H1 (cell line): ENCODE measurements at regions not wholly inside any gene's neighbourhood (a gene's known extent, or its start where the extent isn't known, plus 50 kb on each side); places are given as distances from the start of the nearest gene placed in this dataset.

Experiments used
- CTCF ChIA-PET: fragments of 300-600 bp; sonication (Branson Sonifier 250); formaldehyde crosslinking; loops from one replicate; lab custom pipeline; 2021; ENCODE audit not compliant: partially characterized antibody; lab: Charles Lee
- POLR2A ChIA-PET: fragments of 300-600 bp; sonication (Branson Sonifier 250); formaldehyde crosslinking; loops from one replicate; lab custom pipeline; 2021; ENCODE audit warnings: inconsistent platforms; ENCODE audit not compliant: partially characterized antibody; lab: Charles Lee
- DNase-seq, 2 experiments: peaks; one replicate each; pipeline versions ENCODE4 v3.0.0 to v3.0.0-alpha.2; 2010 to 2022; ENCODE audit warnings: low spot score in 2 of 2, low read depth in 1 of 2, mixed read lengths in 1 of 2
- FAIRE-seq: peaks from 2 replicates; lab custom pipeline; 2011; peaks lifted over from hg19 to GRCh38; lab: Jason Lieb, UNC
- H2AFZ ChIP-seq: 2 replicates; pipeline ENCODE4 v1.8.1; 2012; ENCODE audit warnings: low read length, inconsistent platforms
- H2AK5ac ChIP-seq: 2 replicates; pipeline ENCODE4 v1.6.1; 2013; ENCODE audit warnings: low read depth, low read length
- H2BK120ac ChIP-seq: replicated peaks from 2 replicates; pipeline ENCODE3; 2013; ENCODE audit warnings: low read depth, low read length, inconsistent platforms
- H2BK12ac ChIP-seq: 2 replicates; pipeline ENCODE4 v1.6.1; 2013; ENCODE audit warnings: low read depth, low read length
- H2BK15ac ChIP-seq: 2 replicates; pipeline ENCODE4 v1.6.1; 2013; ENCODE audit warnings: low read length
- H2BK20ac ChIP-seq: 2 replicates; pipeline ENCODE4 v1.6.1; 2013; ENCODE audit warnings: low read length
- H2BK5ac ChIP-seq: 2 replicates; pipeline ENCODE4 v1.6.1; 2013; ENCODE audit warnings: low read depth, low read length
- H3K14ac ChIP-seq: 2 replicates; pipeline ENCODE4 v1.6.1; 2013; ENCODE audit warnings: inconsistent platforms; ENCODE audit not compliant: insufficient read length
- H3K18ac ChIP-seq: 2 replicates; pipeline ENCODE4 v1.6.1; 2013; ENCODE audit warnings: low read length; ENCODE audit errors: extremely low read depth
- H3K23ac ChIP-seq: 2 replicates; pipeline ENCODE4 v1.6.1; 2013; ENCODE audit warnings: inconsistent platforms; ENCODE audit not compliant: insufficient read length
- H3K23me2 ChIP-seq: 2 replicates; pipeline ENCODE4 v1.6.1; 2013; ENCODE audit warnings: low read depth, low read length
- H3K27ac ChIP-seq: 2 replicates; pipeline ENCODE4 v1.6.1; 2011; ENCODE audit warnings: low read depth, low read length, inconsistent platforms
- H3K27me3 ChIP-seq, 4 experiments: replicated peaks in 1 of 4; 1 replicate in 1 of 4; 2 replicates in 3 of 4; pipeline versions ENCODE4 v1.6.1 to v1.8.1; 2011 to 2013; ENCODE audit warnings: low read length in 3 of 4, mild to moderate bottlenecking in 3 of 4, inconsistent platforms in 2 of 4, mixed read lengths in 2 of 4, moderate library complexity in 1 of 4; ENCODE audit not compliant: control insufficient read depth in 3 of 4, insufficient read depth in 3 of 4; ENCODE audit errors: extremely low read depth in 1 of 4
- H3K36me3 ChIP-seq, 4 experiments: 2 replicates each; pipeline versions ENCODE4 v1.6.1 to v1.8.1; 2011 to 2013; ENCODE audit warnings: mild to moderate bottlenecking in 4 of 4, low read length in 3 of 4, moderate library complexity in 2 of 4, control low read depth in 1 of 4, inconsistent platforms in 1 of 4; ENCODE audit not compliant: insufficient read depth in 4 of 4, control insufficient read depth in 2 of 4
- H3K4ac ChIP-seq: replicated peaks from 2 replicates; pipeline ENCODE3; 2013; ENCODE audit warnings: low read length, low read depth, mixed read lengths, inconsistent platforms; ENCODE audit not compliant: insufficient read length
- H3K4me1 ChIP-seq, 4 experiments: replicated peaks in 1 of 4; 1 replicate in 1 of 4; 2 replicates in 3 of 4; pipeline versions ENCODE4 v1.6.1 to v1.8.1; 2011 to 2013; ENCODE audit warnings: low read length in 3 of 4, inconsistent platforms in 2 of 4, mixed read lengths in 1 of 4; ENCODE audit not compliant: insufficient read depth in 4 of 4, control insufficient read depth in 3 of 4
- H3K4me2 ChIP-seq, 2 experiments: 2 replicates each; pipeline versions ENCODE4 v1.6.1 to v1.8.1; 2011 to 2013; ENCODE audit warnings: low read depth in 2 of 2, low read length in 2 of 2, control low read depth in 1 of 2, inconsistent platforms in 1 of 2, mild to moderate bottlenecking in 1 of 2; ENCODE audit not compliant: insufficient read depth in 1 of 2
- H3K4me3 ChIP-seq, 4 experiments: fragments of 200-600, 300-600 bp in 1 of 4; sonication (generic), shearing (Covaris generic), sonication (Bioruptor Twin) in 1 of 4; 2 replicates each; pipeline versions ENCODE4 v1.5.1 to v1.8.1; 2011 to 2016; ENCODE audit warnings: low read length in 4 of 4, low read depth in 3 of 4, control low read depth in 2 of 4, inconsistent platforms in 2 of 4, mild to moderate bottlenecking in 2 of 4, mixed read lengths in 1 of 4, moderate library complexity in 1 of 4; ENCODE audit not compliant: insufficient read depth in 2 of 4; ENCODE audit errors: extremely low read depth in 1 of 4
- H3K56ac ChIP-seq: replicated peaks from 2 replicates; pipeline ENCODE3; 2013; ENCODE audit warnings: low read depth, mild to moderate bottlenecking, mixed read lengths, low read length, inconsistent platforms; ENCODE audit not compliant: insufficient read length
- H3K79me1 ChIP-seq: 2 replicates; pipeline ENCODE4 v1.6.1; 2013; ENCODE audit warnings: low read depth, low read length, control low read depth
- H3K79me2 ChIP-seq, 2 experiments: 2 replicates each; pipeline versions ENCODE4 v1.6.1 to v1.8.1; 2012 to 2013; ENCODE audit warnings: low read length in 2 of 2, mild to moderate bottlenecking in 2 of 2, inconsistent platforms in 1 of 2; ENCODE audit not compliant: insufficient read depth in 2 of 2, control insufficient read depth in 1 of 2
- H3K9ac ChIP-seq, 4 experiments: replicated peaks in 1 of 4; 1 replicate in 1 of 4; 2 replicates in 3 of 4; pipeline versions ENCODE4 v1.6.1 to v1.8.1; 2011 to 2013; ENCODE audit warnings: low read depth in 3 of 4, low read length in 3 of 4, control low read depth in 2 of 4, mild to moderate bottlenecking in 2 of 4, moderate library complexity in 2 of 4, inconsistent platforms in 1 of 4; ENCODE audit errors: extremely low read depth in 1 of 4
- H3K9me3 ChIP-seq, 2 experiments: 2 replicates each; pipeline versions ENCODE4 v1.6.1 to v1.8.1; 2012 to 2013; ENCODE audit warnings: mild to moderate bottlenecking in 2 of 2, moderate library complexity in 2 of 2, control low read depth in 1 of 2, inconsistent platforms in 1 of 2, low read depth in 1 of 2, low read length in 1 of 2, mixed read lengths in 1 of 2; ENCODE audit not compliant: insufficient read depth in 2 of 2
- H4K20me1 ChIP-seq, 2 experiments: replicated peaks in 1 of 2; 2 replicates each; pipeline versions ENCODE3 to v1.8.1; 2011 to 2013; ENCODE audit warnings: inconsistent platforms in 2 of 2, low read length in 2 of 2, mild to moderate bottlenecking in 1 of 2; ENCODE audit not compliant: insufficient read depth in 2 of 2, control insufficient read depth in 1 of 2
- H4K5ac ChIP-seq: 2 replicates; pipeline ENCODE4 v1.6.1; 2013; ENCODE audit warnings: low read length, low read depth, mixed read lengths, inconsistent platforms; ENCODE audit not compliant: insufficient read length
- H4K8ac ChIP-seq: 2 replicates; pipeline ENCODE4 v1.8.0; 2013; ENCODE audit warnings: mild to moderate bottlenecking, moderate library complexity, low read length, inconsistent platforms; ENCODE audit not compliant: insufficient read depth; ENCODE audit errors: extremely low read depth
- H4K91ac ChIP-seq: replicated peaks from 2 replicates; pipeline ENCODE3; 2013; ENCODE audit warnings: low read length, mixed read lengths, inconsistent platforms; ENCODE audit not compliant: insufficient read length
- KDM5A ChIP-seq: fragments of 200-600 bp; IDR thresholded peaks from 2 replicates; pipeline ENCODE4 v1.7.1; 2012; ENCODE audit warnings: mild to moderate bottlenecking, low read length, inconsistent platforms, mixed read lengths
- WGBS, 2 experiments: shearing (Covaris generic) in 1 of 2; methylation state at CpG; one replicate each; pipeline versions ENCODE4 v1.1.6 to v1.1.7; 2013 to 2015; ENCODE audit warnings: low lambda C conversion rate in 2 of 2, mixed read lengths in 2 of 2, inconsistent platforms in 1 of 2, low coverage in 1 of 2, missing lambda C conversion rate in 1 of 2; ENCODE audit not compliant: insufficient replicate concordance in 2 of 2, insufficient coverage in 1 of 2, insufficient read length in 1 of 2; ENCODE audit errors: extremely low coverage in 1 of 2, missing lambda C conversion rate in 1 of 2; 5-methylcytosine and 5-hydroxymethylcytosine counted together

DNA sequence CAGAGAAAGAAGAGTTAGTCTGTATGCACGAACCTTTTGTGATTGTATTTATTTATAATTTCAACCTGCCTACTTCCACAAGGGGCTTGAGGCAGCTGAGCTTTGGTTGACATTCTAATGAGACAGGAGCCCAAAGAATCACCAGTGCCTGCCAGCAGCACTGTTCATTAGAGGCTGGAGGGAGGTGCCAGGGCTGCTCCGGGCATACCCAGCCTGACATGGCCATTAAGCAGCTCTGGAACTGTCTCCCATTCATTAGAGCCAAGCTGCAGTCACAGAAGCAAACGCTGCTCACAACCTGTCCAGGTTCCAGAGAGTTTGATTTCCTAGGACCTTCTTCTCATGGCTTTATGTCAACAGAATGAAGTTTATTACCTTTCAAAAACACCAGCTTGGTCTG lies 425.5 kb downstream of the RFC3 start:
- ChIA-PET CTCF (no interaction called here), POLR2A (no interaction called here)
- Histone ChIP-seq H4K20me1 (no peaks in the 10 kb centered on the region), H3K9ac (no peak overlapping the region), H3K23ac (no peak overlapping the region), H4K91ac (no peak overlapping the region), H3K9me3 (peaks cover 0 to 2% of the 10 kb centered on the region in 2 experiments; a peak in 1 of 4 replicates), H3K36me3 (no peaks in the 10 kb centered on the region), H3K27me3 (no peaks in the 10 kb centered on the region), H2BK15ac (no peak overlapping the region), H3K23me2 (no peaks in the 10 kb centered on the region), H3K14ac (no peak overlapping the region), H4K5ac (no peak overlapping the region), H2AFZ (no peak overlapping the region), H3K79me1 (no peaks in the 10 kb centered on the region), H3K4ac (no peak overlapping the region), H2BK20ac (no peak overlapping the region), H3K4me2 (no peak overlapping the region), H4K8ac (no peak overlapping the region), H2BK120ac (no peak overlapping the region), H2AK5ac (no peak overlapping the region), H3K4me1 (no peaks in the 10 kb centered on the region), H3K18ac (no peak overlapping the region), H3K27ac (no peak overlapping the region), H3K4me3 (no peak overlapping the region), H3K56ac (no peak overlapping the region), H2BK12ac (no peak overlapping the region), H2BK5ac (no peak overlapping the region), H3K79me2 (no peaks in the 10 kb centered on the region)
- no peak for DNase-seq
- FAIRE-seq: no peak
- WGBS, 2 experiments: 93% methylated on average over 3 of the region's 3 CpGs; no CpG with 5 or more reads in 1 of the 2 experiments
- TF ChIP-seq KDM5A: no peak
